Neural cell (in vitro differentiated cells): ENCODE measurements at regions not wholly inside any gene's neighbourhood (a gene's known extent, or its start where the extent isn't known, plus 50 kb on each side); places are given as distances from the start of the nearest gene placed in this dataset.
"Not testable (repeated sequence)": the region's sequence is repeated elsewhere in the genome, so short reads cannot be mapped to it uniquely, and the experiment has no call there.

Experiments
- CTCF ChIP-seq: fragments of 450-650 bp; IDR thresholded peaks from 2 replicates; pipeline ENCODE4 v1.5.1; 2014; ENCODE audit warnings: antibody characterized with exemption, mild to moderate bottlenecking, moderate library complexity; ENCODE audit not compliant: poor library complexity, severe bottlenecking
- EP300 ChIP-seq: fragments of 450-650 bp; conservative IDR thresholded peaks from 2 replicates; pipeline ENCODE4 v1.6.1; 2014; ENCODE audit warnings: antibody characterized with exemption, mild to moderate bottlenecking, moderate library complexity; ENCODE audit not compliant: poor library complexity, severe bottlenecking
- EZH2 ChIP-seq: fragments of 200-600, 300-800 bp; shearing (Covaris generic), sonication (generic); IDR thresholded peaks from 2 replicates; pipeline ENCODE4 v1.6.1; 2014; ENCODE audit warnings: antibody characterized with exemption, low read length, borderline replicate concordance, mild to moderate bottlenecking; ENCODE audit not compliant: insufficient read depth, poor library complexity, severe bottlenecking
- POLR2AphosphoS5 ChIP-seq: IDR thresholded peaks from 2 replicates; pipeline ENCODE4 v1.6.1; 2012
- RAD21 ChIP-seq: fragments of 450-650 bp; conservative IDR thresholded peaks from 2 replicates; pipeline ENCODE4 v1.6.1; 2014; ENCODE audit warnings: antibody characterized with exemption, mild to moderate bottlenecking, moderate library complexity
- REST ChIP-seq: IDR thresholded peaks from 2 replicates; pipeline ENCODE4 v1.6.1; 2012; ENCODE audit warnings: borderline replicate concordance
- SMC3 ChIP-seq: fragments of 450-650 bp; conservative IDR thresholded peaks from 2 replicates; pipeline ENCODE4 v1.6.1; 2014; ENCODE audit warnings: antibody characterized with exemption, mild to moderate bottlenecking, moderate library complexity; ENCODE audit not compliant: poor library complexity
- TAF1 ChIP-seq: IDR thresholded peaks from 2 replicates; pipeline ENCODE4 v1.6.1; 2012; ENCODE audit warnings: low read depth

- not testable (repeated sequence) for TF ChIP-seq EZH2, POLR2AphosphoS5, CTCF, EP300, TAF1, RAD21, REST, SMC3
Observed at GRCh38 chr4:65998807-65999517, 328.7 kb upstream of the EPHA5 start.
